ENCODE measurements at regions not wholly inside any gene's neighbourhood (a gene's known extent, or its start where the extent isn't known, plus 50 kb on each side); places are given as distances from the start of the nearest gene placed in this dataset.
"Not testable (repeated sequence)": the region's sequence is repeated elsewhere in the genome, so short reads cannot be mapped to it uniquely, and the experiment has no call there.

- H3K27me3 Mint-ChIP-seq (ENCODE audit: low read depth, poor library complexity): peaks cover 3% of the 10 kb centered on the region
- TF ChIP-seq, protein P1, sequence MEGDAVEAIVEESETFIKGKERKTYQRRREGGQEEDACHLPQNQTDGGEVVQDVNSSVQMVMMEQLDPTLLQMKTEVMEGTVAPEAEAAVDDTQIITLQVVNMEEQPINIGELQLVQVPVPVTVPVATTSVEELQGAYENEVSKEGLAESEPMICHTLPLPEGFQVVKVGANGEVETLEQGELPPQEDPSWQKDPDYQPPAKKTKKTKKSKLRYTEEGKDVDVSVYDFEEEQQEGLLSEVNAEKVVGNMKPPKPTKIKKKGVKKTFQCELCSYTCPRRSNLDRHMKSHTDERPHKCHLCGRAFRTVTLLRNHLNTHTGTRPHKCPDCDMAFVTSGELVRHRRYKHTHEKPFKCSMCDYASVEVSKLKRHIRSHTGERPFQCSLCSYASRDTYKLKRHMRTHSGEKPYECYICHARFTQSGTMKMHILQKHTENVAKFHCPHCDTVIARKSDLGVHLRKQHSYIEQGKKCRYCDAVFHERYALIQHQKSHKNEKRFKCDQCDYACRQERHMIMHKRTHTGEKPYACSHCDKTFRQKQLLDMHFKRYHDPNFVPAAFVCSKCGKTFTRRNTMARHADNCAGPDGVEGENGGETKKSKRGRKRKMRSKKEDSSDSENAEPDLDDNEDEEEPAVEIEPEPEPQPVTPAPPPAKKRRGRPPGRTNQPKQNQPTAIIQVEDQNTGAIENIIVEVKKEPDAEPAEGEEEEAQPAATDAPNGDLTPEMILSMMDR (IDR thresholded peaks at IDR 0.05): no peak
- no peak overlapping the region for H3K4me3 Mint-ChIP-seq
- peaks cover 32% of the 10 kb centered on the region for H3K4me1 Mint-ChIP-seq
- no peak overlapping the region for H3K27ac Mint-ChIP-seq
- DNase-seq: no peak
- H3K36me3 Mint-ChIP-seq (ENCODE audit: low read depth): no peaks in the 10 kb centered on the region
- H3K9me3 Mint-ChIP-seq: no peaks in the 10 kb centered on the region
Measured at GRCh38 chr12:67889931-67890330, 99.3 kb upstream of the IFNG-AS1 start.

- Mint-ChIP-seq H3K4me3 (no peak overlapping the region), H3K9me3 (no peaks in the 10 kb centered on the region), H3K36me3 (ENCODE audit: low read depth) (no peaks in the 10 kb centered on the region), H3K27me3 (ENCODE audit: low read depth, poor library complexity) (peaks cover 6% of the 10 kb centered on the region), H3K4me1 (peaks cover 32% of the 10 kb centered on the region), H3K27ac (no peak overlapping the region)
- TF ChIP-seq, protein P1 (IDR thresholded peaks at IDR 0.05): no peak
- DNase-seq: no peak
Measured at GRCh38 chr12:67890726-67891258, 98.5 kb upstream of the IFNG-AS1 start.

DNA sequence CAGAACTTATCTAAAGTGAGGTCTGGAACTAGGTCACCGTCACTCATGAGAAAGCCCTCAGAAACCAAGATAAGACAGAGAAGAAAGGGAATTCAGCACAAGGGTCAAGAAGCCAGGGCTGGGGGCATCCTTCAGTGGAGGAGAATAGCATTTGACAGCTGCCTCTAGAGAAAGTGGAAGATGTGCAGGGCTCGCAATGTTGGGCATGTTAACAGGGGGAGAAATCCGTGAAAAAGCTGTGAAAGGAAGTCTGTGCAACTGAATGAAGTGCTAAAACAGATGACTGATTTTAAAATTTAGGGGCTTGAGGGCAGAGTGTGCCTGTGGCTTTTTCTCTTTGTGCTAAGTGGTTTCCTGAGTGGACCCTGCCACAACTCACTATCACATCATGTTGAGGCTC lies 97.7 kb upstream of the IFNG-AS1 start:
- Mint-ChIP-seq H3K4me1 (peaks cover 32% of the 10 kb centered on the region), H3K27ac (peak overlapping the region; percentile 23)

DNA sequence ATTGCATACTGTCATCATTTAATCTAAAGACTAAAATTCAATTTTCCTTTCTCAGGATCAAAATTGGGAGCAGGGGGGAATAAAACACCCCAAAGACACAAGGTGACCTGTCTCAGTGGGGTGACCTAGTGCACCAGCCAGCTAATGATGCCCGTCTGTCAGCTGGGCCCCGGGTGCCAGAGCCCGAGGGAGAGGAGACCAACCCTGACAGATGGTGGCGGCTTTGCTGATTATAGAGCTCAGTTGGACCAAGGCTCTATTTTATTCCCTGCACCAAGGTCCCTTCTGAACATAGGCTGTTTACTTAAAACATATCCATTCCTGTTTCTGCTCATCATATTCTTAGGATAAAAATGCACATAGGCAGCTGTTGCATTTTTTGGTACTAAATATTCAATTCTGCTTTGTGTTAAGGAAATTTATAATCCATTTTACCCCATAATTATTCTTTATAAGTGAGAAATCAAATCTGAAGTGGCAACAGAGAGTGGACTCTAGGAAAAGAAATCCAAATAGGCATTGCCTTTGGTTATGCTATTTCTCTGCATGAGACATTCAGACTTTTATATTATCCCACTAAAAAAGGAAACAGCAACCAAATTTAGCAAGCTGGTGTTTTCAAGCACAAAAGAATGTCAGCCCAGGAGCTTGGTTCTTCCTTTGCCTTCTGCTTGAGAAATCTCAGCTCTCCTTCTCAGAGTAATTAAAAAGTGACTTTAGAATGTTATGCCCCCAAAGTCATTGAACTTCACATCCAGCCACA lies 96.8 kb upstream of the IFNG-AS1 start:
- Mint-ChIP-seq H3K27ac (no peak overlapping the region), H3K4me1 (peaks cover 32% of the 10 kb centered on the region), H3K27me3 (ENCODE audit: low read depth, poor library complexity) (peaks cover 6% of the 10 kb centered on the region), H3K36me3 (ENCODE audit: low read depth) (no peaks in the 10 kb centered on the region), H3K9me3 (no peaks in the 10 kb centered on the region), H3K4me3 (no peak overlapping the region)
- no peak for DNase-seq
- TF ChIP-seq, protein P1 (IDR thresholded peaks at IDR 0.05): no peak

More for the DNA sequence above, 97.7 kb upstream of the IFNG-AS1 start:
- TF ChIP-seq, protein P1 (IDR thresholded peaks at IDR 0.05): no peak
- H3K36me3 Mint-ChIP-seq (ENCODE audit: low read depth): no peaks in the 10 kb centered on the region
- peak; percentile 15 for DNase-seq
- peaks cover 6% of the 10 kb centered on the region for H3K27me3 Mint-ChIP-seq (ENCODE audit: low read depth, poor library complexity)
- H3K9me3 Mint-ChIP-seq: no peaks in the 10 kb centered on the region
- H3K4me3 Mint-ChIP-seq: peak overlapping the region; percentile 19

DNA sequence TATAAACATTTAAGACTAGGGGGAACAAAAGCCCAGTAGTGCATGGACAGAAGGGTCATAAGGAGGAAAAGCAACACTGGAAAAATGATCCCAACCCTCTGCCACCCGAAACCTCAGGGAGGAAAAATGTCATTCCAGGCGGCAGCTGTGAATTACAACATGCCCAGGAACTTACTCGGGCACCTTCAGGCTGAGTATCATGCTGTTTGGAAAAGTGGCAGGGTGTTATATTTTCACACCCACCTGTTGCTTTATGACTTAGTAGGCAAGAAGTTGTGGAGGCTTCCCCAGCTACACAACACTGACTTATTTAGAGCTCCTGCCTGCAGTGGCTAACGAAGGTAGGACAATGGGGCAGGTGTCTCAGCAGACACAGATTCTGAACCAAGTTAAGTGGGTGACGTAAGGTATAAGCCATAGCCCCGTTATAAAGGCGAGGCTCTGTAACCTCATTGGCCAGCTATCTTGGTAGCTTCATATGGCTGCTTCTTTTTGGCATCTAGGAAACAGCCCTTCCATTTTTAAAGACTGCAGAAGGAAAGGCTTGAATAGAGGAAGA lies 96.1 kb upstream of the IFNG-AS1 start:
- Mint-ChIP-seq H3K27ac (no peak overlapping the region), H3K9me3 (no peaks in the 10 kb centered on the region), H3K4me3 (no peak overlapping the region), H3K27me3 (ENCODE audit: low read depth, poor library complexity) (peaks cover 6% of the 10 kb centered on the region), H3K36me3 (ENCODE audit: low read depth) (no peaks in the 10 kb centered on the region), H3K4me1 (peaks cover 32% of the 10 kb centered on the region)
- TF ChIP-seq, protein P1 (IDR thresholded peaks at IDR 0.05): no peak
- peak; percentile 6 for DNase-seq

- not testable (repeated sequence) for H3K27me3 Mint-ChIP-seq (ENCODE audit: low read depth, poor library complexity); H3K27ac Mint-ChIP-seq; H3K4me1 Mint-ChIP-seq; H3K36me3 Mint-ChIP-seq (ENCODE audit: low read depth); H3K4me3 Mint-ChIP-seq
- peaks cover 16% of the 10 kb centered on the region for H3K9me3 Mint-ChIP-seq
- DNase-seq: peak; percentile 5
Measured at GRCh38 chr12:67900418-67900817, 88.8 kb upstream of the IFNG-AS1 start.

All from nephron progenitor cell (in vitro differentiated cells).